GM12873 (cell line): ENCODE measurements at regions not wholly inside any gene's neighbourhood (a gene's known extent, or its start where the extent isn't known, plus 50 kb on each side); places are given as distances from the start of the nearest gene placed in this dataset.

Source experiments
- CTCF ChIP-seq: IDR thresholded peaks from 2 replicates; pipeline ENCODE4 v1.5.1; 2012; ENCODE audit warnings: low read depth, mild to moderate bottlenecking, moderate library complexity, low read length, control low read depth; ENCODE audit not compliant: insufficient read depth; ENCODE audit errors: missing control alignments

- no peak for TF ChIP-seq CTCF
Observed at GRCh38 chr7:108911016-108911415, 341.3 kb downstream of the DNAJB9 start.

GRCh38 chr7:108920490-108920889 is 350.8 kb downstream of the DNAJB9 start:
- no peak for TF ChIP-seq CTCF

GRCh38 chr7:108947526-108947925 is 377.9 kb downstream of the DNAJB9 start:
- TF ChIP-seq CTCF: no peak

GRCh38 chr7:108972004-108972403 is 402.3 kb downstream of the DNAJB9 start:
- TF ChIP-seq CTCF: no peak

- TF ChIP-seq CTCF: no peak
Observed at GRCh38 chr7:108973075-108973474, 403.4 kb downstream of the DNAJB9 start.

GRCh38 chr7:108974641-108975040 is 405.0 kb downstream of the DNAJB9 start:
- no peak for TF ChIP-seq CTCF

GRCh38 chr7:108985037-108985436 is 415.4 kb downstream of the DNAJB9 start:
- TF ChIP-seq CTCF: no peak
